Chondrocyte (in vitro differentiated cells): ENCODE measurements at regions not wholly inside any gene's neighbourhood (a gene's known extent, or its start where the extent isn't known, plus 50 kb on each side); places are given as distances from the start of the nearest gene placed in this dataset.

ENCODE experiments used
- DNase-seq: peaks from one replicate; pipeline ENCODE4 v3.0.0; 2021; ENCODE audit warnings: mixed read lengths, low spot score
- H3K27ac Mint-ChIP-seq: one replicate; pipeline ENCODE4 v1.8.0; 2021; ENCODE audit warnings: mild to moderate bottlenecking, moderate library complexity, mixed read lengths; ENCODE audit not compliant: unreplicated experiment
- H3K27me3 Mint-ChIP-seq: 2 replicates; pipeline ENCODE4 v1.8.0; 2021; ENCODE audit warnings: low read depth, mixed read lengths
- H3K36me3 Mint-ChIP-seq: 2 replicates; pipeline ENCODE4 v1.8.0; 2021; ENCODE audit warnings: low read depth, mixed read lengths
- H3K4me1 Mint-ChIP-seq: 2 replicates; pipeline ENCODE4 v1.8.0; 2021; ENCODE audit warnings: low read depth, mild to moderate bottlenecking, mixed read lengths
- H3K4me3 Mint-ChIP-seq: one replicate; pipeline ENCODE4 v1.8.0; 2021; ENCODE audit warnings: mild to moderate bottlenecking, moderate library complexity, mixed read lengths; ENCODE audit not compliant: unreplicated experiment
- H3K9me3 Mint-ChIP-seq: 2 replicates; pipeline ENCODE4 v1.8.0; 2021; ENCODE audit warnings: low read depth, mixed read lengths
- TF ChIP-seq, protein P1 (sequence below): fragments of 200-600 bp; sonication (generic); IDR thresholded peaks from 2 replicates; pipeline ENCODE4 v1.5.0; 2021; ENCODE audit warnings: antibody characterized with exemption, mild to moderate bottlenecking, moderate library complexity

DNA sequence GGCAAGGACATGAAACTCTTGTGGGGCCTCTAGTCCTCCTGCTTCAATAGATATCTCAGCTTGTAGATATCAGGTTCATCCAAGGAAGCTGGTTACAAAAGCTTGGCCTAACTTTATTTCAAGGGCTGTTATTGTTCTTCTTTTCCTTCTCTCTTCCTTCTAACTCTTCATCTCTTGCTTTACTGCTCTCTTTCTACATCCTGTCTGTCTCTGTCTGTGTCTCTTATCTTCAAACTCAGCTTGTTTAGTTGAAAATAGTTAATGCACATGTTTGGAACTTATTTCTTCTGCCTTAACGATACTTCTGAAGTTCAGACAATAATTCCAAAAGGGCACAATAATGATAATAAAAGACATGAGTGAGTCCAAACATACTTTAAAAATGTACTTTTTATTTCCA lies 393.9 kb downstream of the NXPH1 start:
- H3K9me3 Mint-ChIP-seq, result peaks cover 5% of the 10 kb centered on the region
- no peaks in the 10 kb centered on the region for H3K36me3 Mint-ChIP-seq
- no peak for DNase-seq
- no peaks in the 10 kb centered on the region for H3K27me3 Mint-ChIP-seq
- TF ChIP-seq, protein P1, sequence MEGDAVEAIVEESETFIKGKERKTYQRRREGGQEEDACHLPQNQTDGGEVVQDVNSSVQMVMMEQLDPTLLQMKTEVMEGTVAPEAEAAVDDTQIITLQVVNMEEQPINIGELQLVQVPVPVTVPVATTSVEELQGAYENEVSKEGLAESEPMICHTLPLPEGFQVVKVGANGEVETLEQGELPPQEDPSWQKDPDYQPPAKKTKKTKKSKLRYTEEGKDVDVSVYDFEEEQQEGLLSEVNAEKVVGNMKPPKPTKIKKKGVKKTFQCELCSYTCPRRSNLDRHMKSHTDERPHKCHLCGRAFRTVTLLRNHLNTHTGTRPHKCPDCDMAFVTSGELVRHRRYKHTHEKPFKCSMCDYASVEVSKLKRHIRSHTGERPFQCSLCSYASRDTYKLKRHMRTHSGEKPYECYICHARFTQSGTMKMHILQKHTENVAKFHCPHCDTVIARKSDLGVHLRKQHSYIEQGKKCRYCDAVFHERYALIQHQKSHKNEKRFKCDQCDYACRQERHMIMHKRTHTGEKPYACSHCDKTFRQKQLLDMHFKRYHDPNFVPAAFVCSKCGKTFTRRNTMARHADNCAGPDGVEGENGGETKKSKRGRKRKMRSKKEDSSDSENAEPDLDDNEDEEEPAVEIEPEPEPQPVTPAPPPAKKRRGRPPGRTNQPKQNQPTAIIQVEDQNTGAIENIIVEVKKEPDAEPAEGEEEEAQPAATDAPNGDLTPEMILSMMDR, result no peak
- H3K27ac Mint-ChIP-seq, result no peak overlapping the region
- H3K4me3 Mint-ChIP-seq, result no peak overlapping the region
- H3K4me1 Mint-ChIP-seq, result peaks cover 9% of the 10 kb centered on the region

DNA sequence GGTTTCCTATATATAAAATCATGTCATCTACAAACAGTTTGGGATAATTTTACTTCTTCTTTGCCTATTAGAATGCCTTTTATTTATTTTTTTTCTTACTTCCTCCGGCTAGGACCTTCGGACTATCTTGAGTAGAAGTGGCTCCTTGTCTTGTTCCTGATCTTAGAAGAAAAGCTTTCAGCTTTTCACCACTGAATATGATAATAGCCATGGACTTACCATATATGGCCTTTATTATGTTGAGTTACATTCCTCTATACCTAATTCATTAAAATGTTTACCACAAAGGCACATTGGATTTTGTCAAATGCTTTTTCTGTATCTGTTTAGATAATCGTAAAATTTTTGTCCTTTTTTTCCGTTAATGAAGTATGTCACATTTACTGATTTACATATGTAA lies 395.7 kb downstream of the NXPH1 start:
- H3K27me3 Mint-ChIP-seq, result no peaks in the 10 kb centered on the region
- peaks cover under 1% of the 10 kb centered on the region for H3K36me3 Mint-ChIP-seq
- peaks cover 9% of the 10 kb centered on the region for H3K4me1 Mint-ChIP-seq
- TF ChIP-seq, protein P1, result no peak
- H3K9me3 Mint-ChIP-seq, result peaks cover 5% of the 10 kb centered on the region
- no peak overlapping the region for H3K4me3 Mint-ChIP-seq
- DNase-seq, result no peak
- no peak overlapping the region for H3K27ac Mint-ChIP-seq

DNA sequence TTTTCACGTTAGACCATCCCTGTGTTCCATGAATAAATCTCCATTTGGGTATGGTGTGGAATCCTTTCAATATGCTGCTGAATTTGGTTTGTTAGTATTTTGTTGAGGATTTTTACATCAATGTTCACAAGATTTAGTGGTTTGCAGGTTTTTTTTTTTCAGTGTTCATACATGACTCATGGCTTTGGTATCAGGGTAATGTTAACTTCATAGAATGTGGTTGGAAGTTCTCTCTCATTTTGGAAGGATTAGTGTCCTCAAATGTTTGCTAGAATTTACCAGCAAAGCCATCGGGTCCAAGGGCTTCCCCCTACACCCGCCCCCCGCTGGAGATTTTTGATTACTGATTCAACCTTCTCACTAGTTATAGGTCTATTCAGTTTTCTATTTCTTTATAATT lies 398.0 kb downstream of the NXPH1 start:
- Mint-ChIP-seq H3K4me1 (peaks cover 9% of the 10 kb centered on the region), H3K9me3 (peaks cover 5% of the 10 kb centered on the region), H3K4me3 (no peak overlapping the region), H3K36me3 (peaks cover 2% of the 10 kb centered on the region), H3K27me3 (no peaks in the 10 kb centered on the region), H3K27ac (no peak overlapping the region)
- DNase-seq, result no peak
- TF ChIP-seq, protein P1, result peak; percentile 12

DNA sequence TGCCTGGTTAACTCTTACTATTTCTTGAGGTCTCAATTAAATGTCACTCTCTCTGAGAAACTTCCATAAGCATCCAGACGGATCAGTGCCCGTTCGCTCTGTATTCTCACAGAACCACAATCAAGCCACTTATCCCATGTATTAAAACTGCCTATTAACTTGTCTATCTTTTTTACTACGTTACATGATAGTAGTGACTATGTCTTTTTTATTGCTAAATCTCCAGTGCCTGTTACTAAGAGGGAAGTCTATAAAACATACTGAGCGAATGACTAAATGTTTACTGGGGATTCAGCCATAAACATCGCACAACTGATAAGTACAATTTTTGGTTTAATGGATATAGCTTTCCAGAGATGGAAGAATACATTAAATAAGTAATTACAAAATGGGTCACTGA lies 399.9 kb downstream of the NXPH1 start:
- H3K27me3 Mint-ChIP-seq, result no peaks in the 10 kb centered on the region
- H3K4me3 Mint-ChIP-seq, result no peak overlapping the region
- H3K36me3 Mint-ChIP-seq, result peaks cover 2% of the 10 kb centered on the region
- H3K4me1 Mint-ChIP-seq, result peaks cover 9% of the 10 kb centered on the region
- DNase-seq, result no peak
- TF ChIP-seq, protein P1, result no peak
- no peak overlapping the region for H3K27ac Mint-ChIP-seq
- H3K9me3 Mint-ChIP-seq, result peaks cover 5% of the 10 kb centered on the region

DNA sequence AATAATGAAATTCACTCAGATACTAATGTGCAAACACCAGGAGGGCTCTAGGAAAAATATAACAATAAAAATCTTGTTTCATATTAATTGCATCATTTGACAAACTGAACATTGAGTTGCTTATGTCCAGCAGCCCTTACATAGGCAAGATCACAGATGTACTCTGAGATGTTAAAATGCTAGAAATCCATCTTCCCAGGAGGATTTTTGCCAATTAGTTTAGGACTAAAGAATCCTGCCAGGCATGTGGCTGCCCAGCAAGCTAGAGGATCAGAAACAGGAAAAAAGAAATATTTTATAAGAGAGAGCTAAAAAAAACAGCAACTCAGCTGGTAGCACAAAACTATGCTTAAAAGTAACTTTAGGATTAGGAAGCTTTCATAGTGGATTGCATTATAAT lies 407.8 kb downstream of the NXPH1 start:
- Mint-ChIP-seq H3K27ac (peak overlapping the region; percentile 56), H3K36me3 (no peaks in the 10 kb centered on the region), H3K4me3 (no peak overlapping the region), H3K27me3 (no peaks in the 10 kb centered on the region), H3K4me1 (peaks cover 8% of the 10 kb centered on the region), H3K9me3 (no peaks in the 10 kb centered on the region)
- TF ChIP-seq, protein P1, result no peak
- no peak for DNase-seq
